ENCODE measurements at regions not wholly inside any gene's neighbourhood (a gene's known extent, or its start where the extent isn't known, plus 50 kb on each side); places are given as distances from the start of the nearest gene placed in this dataset.
"Not testable (repeated sequence)": the region's sequence is repeated elsewhere in the genome, so short reads cannot be mapped to it uniquely, and the experiment has no call there.

DNA sequence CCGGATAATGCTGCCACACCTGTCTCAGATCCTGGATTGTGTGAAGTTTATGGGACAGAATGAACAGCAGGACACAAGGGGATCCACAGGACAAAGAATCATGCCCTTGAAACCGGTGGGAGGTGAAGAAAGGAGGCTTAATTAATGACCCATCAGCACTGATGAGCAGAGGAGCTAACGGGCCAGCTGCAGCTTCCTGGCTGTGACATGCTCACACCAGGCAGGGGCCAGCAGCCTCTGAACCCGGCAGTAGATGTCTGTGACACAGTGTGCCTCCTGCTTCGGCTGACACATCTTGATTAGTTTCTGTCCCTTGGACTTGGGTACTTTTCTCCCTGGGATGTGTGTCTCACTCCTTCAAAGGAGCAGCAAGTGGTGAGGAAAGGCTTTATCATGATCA lies 328.8 kb upstream of the BRINP1 start:
- Histone ChIP-seq H3K27ac (no peak overlapping the region), H3K27me3 (no peaks in the 10 kb centered on the region), H3K9me3 (ENCODE audit: low read depth) (no peaks in the 10 kb centered on the region), H3K36me3 (no peaks in the 10 kb centered on the region), H3K4me1 (ENCODE audit: low read depth) (no peaks in the 10 kb centered on the region), H3K4me3 (no peak overlapping the region)
- DNase-seq (ENCODE audit: low read depth in 1 of 2, low spot score in 1 of 2) = peak in 1 of 2 donors; percentile 22
- TF ChIP-seq, protein P1, sequence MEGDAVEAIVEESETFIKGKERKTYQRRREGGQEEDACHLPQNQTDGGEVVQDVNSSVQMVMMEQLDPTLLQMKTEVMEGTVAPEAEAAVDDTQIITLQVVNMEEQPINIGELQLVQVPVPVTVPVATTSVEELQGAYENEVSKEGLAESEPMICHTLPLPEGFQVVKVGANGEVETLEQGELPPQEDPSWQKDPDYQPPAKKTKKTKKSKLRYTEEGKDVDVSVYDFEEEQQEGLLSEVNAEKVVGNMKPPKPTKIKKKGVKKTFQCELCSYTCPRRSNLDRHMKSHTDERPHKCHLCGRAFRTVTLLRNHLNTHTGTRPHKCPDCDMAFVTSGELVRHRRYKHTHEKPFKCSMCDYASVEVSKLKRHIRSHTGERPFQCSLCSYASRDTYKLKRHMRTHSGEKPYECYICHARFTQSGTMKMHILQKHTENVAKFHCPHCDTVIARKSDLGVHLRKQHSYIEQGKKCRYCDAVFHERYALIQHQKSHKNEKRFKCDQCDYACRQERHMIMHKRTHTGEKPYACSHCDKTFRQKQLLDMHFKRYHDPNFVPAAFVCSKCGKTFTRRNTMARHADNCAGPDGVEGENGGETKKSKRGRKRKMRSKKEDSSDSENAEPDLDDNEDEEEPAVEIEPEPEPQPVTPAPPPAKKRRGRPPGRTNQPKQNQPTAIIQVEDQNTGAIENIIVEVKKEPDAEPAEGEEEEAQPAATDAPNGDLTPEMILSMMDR (IDR thresholded peaks at IDR 0.05; ENCODE audit: low read depth, low read length) = no peak

GRCh38 chr9:119689879-119690278 lies 320.6 kb upstream of the BRINP1 start:
- no peaks in the 10 kb centered on the region for H3K9me3 ChIP-seq (ENCODE audit: low read depth)
- H3K36me3 ChIP-seq = no peaks in the 10 kb centered on the region
- H3K4me1 ChIP-seq (ENCODE audit: low read depth) = no peaks in the 10 kb centered on the region
- no peak overlapping the region for H3K4me3 ChIP-seq
- DNase-seq (ENCODE audit: low read depth in 1 of 2, low spot score in 1 of 2) = peak in 1 of 2 donors; percentile 72
- no peak overlapping the region for H3K27ac ChIP-seq
- TF ChIP-seq, protein P1 (IDR thresholded peaks at IDR 0.05; ENCODE audit: low read depth, low read length) = no peak
- H3K27me3 ChIP-seq = no peaks in the 10 kb centered on the region

DNA sequence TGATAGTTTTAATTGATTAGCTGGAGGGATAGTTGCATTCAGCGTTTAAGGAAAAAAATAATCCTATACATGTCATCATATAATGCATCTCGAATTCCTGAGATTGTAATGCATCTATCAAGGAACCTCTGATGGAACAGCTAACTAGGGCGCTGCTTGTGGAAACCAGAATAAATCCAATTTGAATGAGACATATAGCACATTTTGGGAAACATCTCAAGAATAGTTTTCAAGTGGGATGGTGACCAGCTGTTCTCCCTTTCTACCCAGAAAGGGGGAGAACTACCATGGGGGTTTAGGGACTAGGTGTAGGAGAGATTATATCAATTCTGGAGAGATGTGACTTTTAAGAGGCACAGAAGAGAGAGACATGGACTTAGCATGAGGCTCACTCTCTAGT lies 319.3 kb upstream of the BRINP1 start:
- H3K9me3 ChIP-seq (ENCODE audit: low read depth) = no peaks in the 10 kb centered on the region
- DNase-seq (ENCODE audit: low read depth in 1 of 2, low spot score in 1 of 2) = no peak
- H3K4me1 ChIP-seq (ENCODE audit: low read depth) = no peaks in the 10 kb centered on the region
- H3K27me3 ChIP-seq = no peaks in the 10 kb centered on the region
- no peaks in the 10 kb centered on the region for H3K36me3 ChIP-seq
- no peak overlapping the region for H3K4me3 ChIP-seq
- H3K27ac ChIP-seq = no peak overlapping the region
- TF ChIP-seq, protein P1 (IDR thresholded peaks at IDR 0.05; ENCODE audit: low read depth, low read length) = no peak

GRCh38 chr9:119677811-119678505 lies 308.7 kb upstream of the BRINP1 start:
- Histone ChIP-seq H3K27ac (no peak overlapping the region), H3K27me3 (no peaks in the 10 kb centered on the region), H3K9me3 (ENCODE audit: low read depth) (no peaks in the 10 kb centered on the region), H3K4me1 (ENCODE audit: low read depth) (no peaks in the 10 kb centered on the region), H3K36me3 (no peaks in the 10 kb centered on the region), H3K4me3 (no peak overlapping the region)
- TF ChIP-seq, protein P1 (IDR thresholded peaks at IDR 0.05; ENCODE audit: low read depth, low read length) = no peak
- no peak for DNase-seq (ENCODE audit: low read depth in 1 of 2, low spot score in 1 of 2)

GRCh38 chr9:119675951-119676350 lies 306.7 kb upstream of the BRINP1 start:
- H3K36me3 ChIP-seq = no peaks in the 10 kb centered on the region
- no peak overlapping the region for H3K4me3 ChIP-seq
- H3K4me1 ChIP-seq (ENCODE audit: low read depth) = no peaks in the 10 kb centered on the region
- DNase-seq (ENCODE audit: low read depth in 1 of 2, low spot score in 1 of 2) = no peak
- H3K27ac ChIP-seq = no peak overlapping the region
- no peaks in the 10 kb centered on the region for H3K9me3 ChIP-seq (ENCODE audit: low read depth)
- TF ChIP-seq, protein P1 (IDR thresholded peaks at IDR 0.05; ENCODE audit: low read depth, low read length) = no peak
- H3K27me3 ChIP-seq = no peaks in the 10 kb centered on the region

GRCh38 chr9:119672763-119673162 lies 303.5 kb upstream of the BRINP1 start:
- H3K36me3 ChIP-seq; H3K27ac ChIP-seq; H3K9me3 ChIP-seq (ENCODE audit: low read depth); H3K4me1 ChIP-seq (ENCODE audit: low read depth); H3K27me3 ChIP-seq; H3K4me3 ChIP-seq; DNase-seq (ENCODE audit: low read depth in 1 of 2, low spot score in 1 of 2): not testable (repeated sequence)

Measured in cardiac muscle cell (in vitro differentiated cells and primary cell).